HG03521 (cell line): ENCODE measurements at regions not wholly inside any gene's neighbourhood (a gene's known extent, or its start where the extent isn't known, plus 50 kb on each side); places are given as distances from the start of the nearest gene placed in this dataset.
"Not testable (repeated sequence)": the region's sequence is repeated elsewhere in the genome, so short reads cannot be mapped to it uniquely, and the experiment has no call there.

Source experiments
- ATAC-seq: cut with Tn5 transposase; IDR thresholded peaks from one replicate; pipeline ENCODE4 v1.9.1; 2021; ENCODE audit warnings: mild to moderate bottlenecking, moderate library complexity; ENCODE audit not compliant: unreplicated experiment

- ATAC-seq = no peak
Measured at GRCh38 chr4:28436191-28437080, 1575.8 kb downstream of the STIM2 start.

DNA sequence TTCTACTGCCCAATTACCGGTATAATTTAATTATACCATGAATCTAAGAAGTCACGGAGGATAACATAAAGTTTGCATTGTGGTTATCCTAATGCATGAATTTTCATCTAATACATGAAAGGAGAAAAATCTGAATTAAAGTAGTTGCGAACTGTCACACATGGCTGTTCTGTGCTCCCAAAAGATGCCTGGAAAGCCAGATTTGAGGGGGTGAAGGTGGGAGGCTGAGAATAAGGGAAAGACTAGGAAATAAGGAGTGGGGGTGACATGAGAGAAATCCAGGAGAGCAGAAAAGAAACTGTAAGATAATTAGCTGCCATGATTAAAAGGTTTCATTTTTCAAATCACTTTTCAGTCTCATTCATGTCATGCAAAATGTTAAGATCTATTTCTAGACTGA, 1582.7 kb downstream of the STIM2 start:
- ATAC-seq = no peak

DNA sequence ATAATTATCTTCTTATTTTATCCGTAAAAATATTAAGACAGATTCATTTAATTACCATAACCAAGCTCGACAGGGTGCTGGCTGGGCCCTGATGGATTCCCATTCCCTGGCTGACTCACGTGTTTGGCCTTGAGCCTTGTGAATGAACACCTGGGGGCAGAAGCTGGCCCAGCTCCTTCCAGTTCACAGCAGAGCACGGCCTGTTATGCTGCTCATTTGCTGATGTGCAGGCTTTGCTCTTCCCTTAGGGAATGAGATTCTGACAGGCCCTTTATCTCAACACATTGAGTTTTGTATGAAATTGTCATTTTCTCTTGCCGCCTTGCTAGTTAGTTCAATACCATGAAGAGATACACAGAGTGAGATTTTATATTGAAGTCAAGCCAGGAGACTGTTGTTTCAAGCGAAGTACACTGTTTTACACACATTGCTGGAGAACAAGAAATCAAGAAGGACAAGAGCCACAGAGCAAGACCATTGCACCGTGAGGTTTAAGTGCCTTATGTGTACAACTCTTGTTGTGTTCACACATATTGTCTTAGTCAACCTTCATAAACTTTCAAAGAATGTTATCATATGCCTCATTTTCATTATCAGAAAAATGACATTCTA, 1583.3 kb downstream of the STIM2 start:
- no peak for ATAC-seq

DNA sequence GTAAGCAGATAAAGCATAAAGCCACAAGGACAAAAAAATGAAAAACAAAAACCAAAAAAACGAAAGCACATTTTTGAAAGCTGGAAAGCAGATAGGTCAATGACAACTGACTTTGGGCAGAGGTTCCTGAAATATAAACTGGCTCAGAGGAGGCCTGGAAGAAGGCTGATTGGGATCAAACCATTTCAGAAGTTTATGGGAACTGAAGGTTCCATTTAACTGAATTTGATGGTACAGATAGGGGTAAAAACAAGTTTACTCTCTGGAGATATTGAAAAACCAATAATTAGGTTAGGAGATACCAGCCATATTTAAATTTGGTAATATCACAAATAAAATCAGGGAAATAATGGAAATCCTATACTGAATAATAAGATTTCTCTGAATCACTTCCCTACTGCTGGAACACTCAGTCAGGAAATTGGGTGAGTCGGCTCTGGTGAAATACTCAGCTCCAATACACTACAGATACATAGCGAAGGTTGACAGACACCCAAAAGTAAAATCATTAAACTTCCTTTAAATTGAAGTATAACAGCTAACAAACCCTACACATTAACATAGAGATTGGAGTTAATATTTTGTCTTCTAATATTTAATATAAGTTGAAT, 1584.3 kb downstream of the STIM2 start:
- ATAC-seq = no peak

DNA sequence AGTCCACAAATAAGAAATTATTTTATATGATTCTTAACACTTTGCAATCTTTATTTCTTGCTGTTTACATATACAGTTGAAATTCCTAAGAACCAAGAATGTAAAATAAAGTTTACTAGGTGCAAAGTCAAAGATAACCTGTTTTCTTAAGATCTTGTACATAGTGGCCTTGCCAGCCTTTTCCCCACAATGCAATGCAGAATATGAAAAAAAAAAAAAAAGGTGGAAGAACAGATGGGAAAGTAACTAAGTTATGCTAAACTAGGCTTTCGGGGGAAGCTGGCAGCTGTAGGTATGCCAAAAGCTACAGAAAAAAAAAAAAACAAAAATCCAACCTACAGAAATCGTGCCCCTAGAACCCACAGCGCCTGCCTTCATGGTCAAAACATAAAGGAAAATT, 1588.4 kb downstream of the STIM2 start:
- no peak for ATAC-seq

- no peak for ATAC-seq
Measured at GRCh38 chr4:28451346-28451745, 1590.7 kb downstream of the STIM2 start.

GRCh38 chr4:28462766-28463700, 1602.4 kb downstream of the STIM2 start:
- no peak for ATAC-seq

DNA sequence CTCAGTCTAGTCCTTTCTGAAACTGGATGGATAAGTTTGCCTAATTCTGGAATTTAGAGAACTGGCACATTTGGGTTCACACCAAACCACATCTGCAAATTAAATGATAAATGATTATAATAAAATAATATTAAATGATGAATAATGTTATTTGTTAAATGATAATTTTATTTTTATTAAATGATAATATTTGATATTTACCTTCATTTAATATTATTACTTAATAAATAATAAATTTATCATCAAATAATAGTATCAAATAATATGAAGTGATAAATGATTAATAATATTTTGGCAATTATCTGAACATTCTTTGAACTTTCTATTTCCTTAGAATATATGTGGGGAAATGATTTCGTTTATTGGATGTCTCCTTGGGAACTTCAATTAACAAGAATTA, 1604.2 kb downstream of the STIM2 start:
- ATAC-seq = no peak

DNA sequence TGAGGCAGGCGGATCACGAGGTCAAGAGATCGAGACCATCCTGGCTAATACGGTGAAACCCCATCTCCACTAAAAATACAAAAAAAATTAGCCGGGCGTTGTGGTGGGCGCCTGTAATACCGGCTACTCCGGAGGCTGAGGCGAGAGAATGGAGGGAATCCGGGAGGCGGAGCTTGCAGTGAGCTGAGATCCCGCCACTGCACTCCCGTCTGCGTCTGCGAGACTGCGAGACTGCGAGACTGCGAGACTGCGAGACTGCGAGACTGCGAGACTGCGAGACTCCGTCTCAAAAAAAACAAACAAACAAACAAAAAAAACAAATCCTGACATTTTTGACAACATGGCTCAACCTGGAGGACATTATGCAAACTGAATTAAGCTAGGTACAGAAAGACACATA, 1606.2 kb downstream of the STIM2 start:
- not testable (repeated sequence) for ATAC-seq

- no peak for ATAC-seq
Measured at GRCh38 chr4:28469387-28469786, 1608.7 kb downstream of the STIM2 start.

- no peak for ATAC-seq
Measured at GRCh38 chr4:28469886-28470285, 1609.2 kb downstream of the STIM2 start.

GRCh38 chr4:28475381-28475780, 1614.7 kb downstream of the STIM2 start:
- ATAC-seq = no peak

GRCh38 chr4:28479666-28480065, 1619.0 kb downstream of the STIM2 start:
- ATAC-seq = no peak

DNA sequence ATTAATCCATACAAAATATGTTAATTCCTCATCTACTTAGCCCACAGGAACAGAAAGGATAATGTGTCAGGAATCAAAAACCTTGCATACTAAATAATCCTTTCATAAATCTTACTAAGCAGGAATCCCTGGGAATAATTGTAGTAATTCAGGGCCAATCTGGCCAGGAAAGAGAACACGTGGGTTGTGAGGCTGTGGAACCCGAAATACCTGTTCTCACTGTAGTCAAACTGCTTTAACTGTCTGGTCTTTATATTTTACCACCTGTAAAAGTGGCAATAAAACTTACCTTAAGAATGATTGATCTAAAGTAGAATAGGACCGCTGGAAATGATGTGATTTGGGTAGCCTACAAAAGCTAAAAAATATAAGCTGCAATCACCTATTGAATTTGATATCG, 1620.9 kb downstream of the STIM2 start:
- no peak for ATAC-seq

GRCh38 chr4:28482580-28483270, 1622.1 kb downstream of the STIM2 start:
- no peak for ATAC-seq

DNA sequence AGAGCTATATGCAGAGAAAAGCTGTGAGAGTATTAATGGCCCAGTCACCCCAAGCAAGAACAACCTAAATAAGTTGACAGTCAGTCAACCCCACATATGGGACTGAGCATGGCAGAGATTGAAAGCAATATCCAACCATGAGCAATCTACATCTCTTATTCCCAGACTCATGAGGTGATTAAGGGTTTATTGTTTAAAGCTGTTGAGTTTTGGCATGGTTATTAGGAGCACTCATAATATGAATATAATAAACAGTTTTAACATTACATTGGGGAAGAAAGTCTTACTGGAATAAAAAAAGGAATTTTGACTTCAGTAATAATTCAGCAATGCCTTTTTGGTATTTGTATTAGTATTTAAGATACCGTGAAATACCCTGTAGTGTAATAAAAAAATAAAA, 1627.4 kb downstream of the STIM2 start:
- ATAC-seq = no peak

- ATAC-seq = no peak
Measured at GRCh38 chr4:28490669-28491068, 1630.0 kb downstream of the STIM2 start.

DNA sequence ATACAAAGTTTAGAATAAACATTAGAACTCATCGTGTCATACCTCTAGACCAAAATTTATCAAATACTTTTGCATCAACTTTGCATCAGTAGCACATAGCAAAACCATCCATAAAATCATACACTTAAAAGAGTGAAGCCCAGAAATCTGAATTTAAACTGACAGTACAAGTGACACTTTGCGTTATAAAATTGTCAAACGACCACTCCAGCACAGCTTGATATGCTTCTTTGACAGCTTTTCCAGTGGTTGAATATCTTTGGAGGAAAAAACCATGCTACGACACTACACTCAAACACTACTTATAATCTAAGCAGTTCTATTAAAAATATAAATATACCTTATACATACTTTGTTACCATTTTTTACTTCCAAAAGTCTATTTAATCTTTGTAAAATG, 1644.4 kb downstream of the STIM2 start:
- ATAC-seq = no peak

DNA sequence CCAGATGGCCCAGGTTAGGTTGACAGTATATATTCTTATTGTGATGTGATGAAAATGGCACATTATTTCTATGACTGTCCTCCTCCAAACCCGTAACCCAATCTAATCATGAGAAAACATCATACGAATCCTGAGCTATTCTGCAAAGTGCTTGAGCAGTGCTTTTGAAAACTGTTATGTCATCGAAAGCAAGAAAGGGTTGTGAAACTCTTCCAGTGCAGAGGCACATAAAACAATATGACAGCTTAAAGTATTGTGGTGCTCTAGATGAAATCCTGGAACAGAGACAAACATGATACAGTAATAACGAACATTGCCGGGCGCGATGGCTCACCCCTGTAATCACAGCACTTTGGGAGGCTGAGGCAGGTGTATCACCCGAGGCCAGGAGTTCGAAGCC, 1648.0 kb downstream of the STIM2 start:
- ATAC-seq = no peak

DNA sequence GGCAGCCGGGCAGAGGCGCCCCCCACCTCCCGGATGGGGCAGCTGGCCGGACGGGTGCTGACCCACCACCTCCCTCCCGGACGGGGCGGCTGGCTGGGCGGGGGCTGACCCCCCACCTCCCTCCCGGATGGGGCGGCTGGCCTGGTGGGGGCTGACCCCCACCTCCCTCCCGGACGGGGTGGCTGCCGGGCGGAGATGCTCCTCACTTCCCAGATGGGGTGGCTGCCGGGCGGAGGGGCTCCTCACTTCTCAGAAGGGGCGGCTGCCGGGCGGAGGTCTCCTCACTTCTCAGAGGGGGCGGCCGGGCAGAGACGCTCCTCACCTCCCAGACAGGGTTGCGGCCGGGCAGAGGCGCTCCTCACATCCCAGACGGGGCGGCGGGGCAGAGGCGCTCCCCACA, 1654.1 kb downstream of the STIM2 start:
- ATAC-seq = not testable (repeated sequence)
